ENCODE measurements at regions not wholly inside any gene's neighbourhood (a gene's known extent, or its start where the extent isn't known, plus 50 kb on each side); places are given as distances from the start of the nearest gene placed in this dataset.
A peak's percentile ranks its signal among the peaks of the same experiment; 100 is the strongest.

DNA sequence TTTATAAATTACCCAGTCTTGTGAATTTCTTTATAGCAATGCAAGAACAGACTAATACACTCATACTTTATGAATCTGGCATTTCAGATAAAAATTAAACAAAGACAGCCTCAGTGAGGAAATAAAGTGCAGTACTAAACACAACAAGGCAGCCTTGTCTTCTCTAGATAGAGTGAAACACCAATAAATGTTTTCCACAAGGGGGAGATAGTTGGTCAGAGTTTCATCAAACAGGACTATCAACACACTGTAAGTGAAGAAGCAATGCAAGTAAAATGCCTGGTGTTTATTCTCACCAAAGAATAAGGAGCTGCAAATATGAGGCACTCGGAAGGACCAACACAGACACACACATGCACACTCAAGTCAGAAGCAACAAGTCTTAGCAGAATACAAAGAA, 62.8 kb downstream of the FAM9B start:
- DNase-seq (ENCODE audit: low spot score): peak; percentile 32

- DNase-seq (ENCODE audit: low spot score): no peak
Observed at GRCh38 chrX:8969378-8969777, 64.5 kb downstream of the FAM9B start.

DNA sequence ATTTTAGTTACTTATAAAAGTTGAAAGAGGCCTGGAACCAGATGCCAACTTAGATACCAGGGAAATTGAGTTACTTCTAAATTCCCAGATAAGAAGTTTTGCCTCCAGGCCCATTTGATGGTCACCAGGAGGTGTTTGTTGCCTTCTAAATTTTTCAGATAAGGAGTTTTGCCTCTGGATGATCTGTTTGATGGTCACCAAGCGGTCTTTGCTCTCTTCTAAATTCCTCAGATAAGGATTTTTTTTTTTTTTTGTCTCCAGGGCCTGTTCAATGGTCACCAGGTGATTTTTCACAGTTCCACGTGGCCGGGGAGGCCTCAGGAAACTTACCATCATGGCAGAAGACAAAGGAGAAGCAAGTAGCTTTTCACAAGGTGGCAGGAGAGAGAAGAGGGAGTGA, 66.5 kb downstream of the FAM9B start:
- DNase-seq (ENCODE audit: low spot score): no peak

- DNase-seq (ENCODE audit: low spot score): no peak
Observed at GRCh38 chrX:8960957-8961468, 72.9 kb downstream of the FAM9B start.

GRCh38 chrX:8955511-8955910, 78.4 kb downstream of the FAM9B start:
- peak; percentile 8 for DNase-seq (ENCODE audit: low spot score)

GRCh38 chrX:8946563-8946962, 87.4 kb downstream of the FAM9B start:
- DNase-seq (ENCODE audit: low spot score): no peak

DNA sequence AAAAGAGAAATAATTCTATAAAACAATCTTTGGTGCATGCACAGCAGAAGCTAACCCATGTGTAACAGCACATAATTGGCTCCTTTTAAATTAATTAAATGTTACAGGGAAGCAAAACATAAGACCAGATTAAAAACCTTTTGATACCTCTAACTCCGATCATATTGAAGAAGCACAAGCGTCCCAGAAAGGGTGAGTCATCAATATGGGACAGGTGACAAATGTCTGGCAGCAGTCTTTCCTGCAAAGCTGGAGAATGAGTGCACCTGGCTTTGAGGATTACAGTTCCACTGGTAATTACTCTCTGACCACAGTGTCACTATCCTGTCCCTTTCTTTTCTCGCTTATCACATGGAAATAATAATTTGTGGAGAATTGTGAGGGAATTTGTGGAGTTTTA, 94.6 kb downstream of the FAM9B start:
- peak; percentile 12 for DNase-seq (ENCODE audit: low spot score)

- DNase-seq (ENCODE audit: low spot score): no peak
Observed at GRCh38 chrX:8927701-8928100, 106.2 kb downstream of the FAM9B start.

- DNase-seq (ENCODE audit: low spot score): no peak
Observed at GRCh38 chrX:8927066-8927635, 106.8 kb downstream of the FAM9B start.

DNA sequence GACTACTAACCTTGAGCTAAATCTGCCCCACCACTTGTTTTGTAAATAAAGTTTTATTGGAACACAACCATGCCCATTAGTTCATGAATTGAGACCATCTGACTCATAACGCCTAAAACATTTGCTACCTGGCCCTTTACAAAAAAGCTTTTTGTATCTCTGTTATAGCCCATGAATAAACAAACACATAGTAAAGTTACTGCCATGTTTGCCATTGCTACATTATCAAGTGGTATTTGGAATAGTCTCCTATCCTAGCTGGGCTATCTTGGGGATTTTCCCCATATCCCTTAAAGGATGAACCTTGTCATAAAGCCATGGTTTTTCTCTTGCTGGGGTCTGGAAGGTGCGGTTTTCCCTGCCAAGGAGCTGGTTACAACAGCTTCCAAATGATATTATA, 112.3 kb downstream of the FAM9B start:
- no peak for DNase-seq (ENCODE audit: low spot score)

DNA sequence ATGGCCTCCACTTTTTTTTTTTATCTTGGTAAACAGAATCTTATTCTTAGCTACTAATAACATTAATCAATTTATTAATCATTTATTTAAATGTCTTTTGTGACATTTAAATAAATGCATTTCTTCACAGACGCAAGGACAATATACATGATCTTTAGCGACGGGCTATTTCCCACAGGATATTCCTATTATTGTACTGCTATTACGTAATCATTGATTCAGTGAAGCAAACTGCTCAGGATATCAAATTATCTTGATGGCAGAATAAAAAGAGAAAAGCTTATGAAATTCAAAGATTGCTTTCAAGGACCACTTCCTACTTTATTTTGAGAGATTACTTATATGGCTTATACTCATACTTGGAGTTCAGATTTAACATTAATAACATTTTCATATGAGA, 114.1 kb downstream of the FAM9B start:
- no peak for DNase-seq (ENCODE audit: low spot score)

DNA sequence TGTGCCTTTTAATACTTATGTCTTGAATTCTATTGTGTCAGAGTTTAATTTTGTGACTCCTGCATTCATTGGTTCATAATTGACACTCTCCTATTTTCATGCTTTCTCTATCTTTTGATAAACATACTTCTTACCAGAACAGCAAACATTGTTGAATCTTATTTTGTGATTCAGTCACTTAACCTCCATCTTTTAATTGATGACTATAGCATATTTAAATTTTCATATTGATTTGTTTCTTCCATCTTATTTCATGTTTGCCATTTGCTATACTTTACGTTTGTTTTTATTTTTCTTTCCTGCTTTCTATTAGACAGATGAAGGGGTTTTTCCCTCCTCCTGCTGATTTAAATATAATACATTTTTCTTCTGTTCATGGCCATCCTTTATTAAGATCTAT, 115.5 kb upstream of the FAM9A start:
- no peak for DNase-seq (ENCODE audit: low spot score)

- no peak for DNase-seq (ENCODE audit: low spot score)
Observed at GRCh38 chrX:8914681-8915080, 113.5 kb upstream of the FAM9A start.

- DNase-seq (ENCODE audit: low spot score): peak; percentile 6
Observed at GRCh38 chrX:8913655-8914409, 112.6 kb upstream of the FAM9A start.

GRCh38 chrX:8907688-8908087, 106.5 kb upstream of the FAM9A start:
- DNase-seq (ENCODE audit: low spot score): no peak

DNA sequence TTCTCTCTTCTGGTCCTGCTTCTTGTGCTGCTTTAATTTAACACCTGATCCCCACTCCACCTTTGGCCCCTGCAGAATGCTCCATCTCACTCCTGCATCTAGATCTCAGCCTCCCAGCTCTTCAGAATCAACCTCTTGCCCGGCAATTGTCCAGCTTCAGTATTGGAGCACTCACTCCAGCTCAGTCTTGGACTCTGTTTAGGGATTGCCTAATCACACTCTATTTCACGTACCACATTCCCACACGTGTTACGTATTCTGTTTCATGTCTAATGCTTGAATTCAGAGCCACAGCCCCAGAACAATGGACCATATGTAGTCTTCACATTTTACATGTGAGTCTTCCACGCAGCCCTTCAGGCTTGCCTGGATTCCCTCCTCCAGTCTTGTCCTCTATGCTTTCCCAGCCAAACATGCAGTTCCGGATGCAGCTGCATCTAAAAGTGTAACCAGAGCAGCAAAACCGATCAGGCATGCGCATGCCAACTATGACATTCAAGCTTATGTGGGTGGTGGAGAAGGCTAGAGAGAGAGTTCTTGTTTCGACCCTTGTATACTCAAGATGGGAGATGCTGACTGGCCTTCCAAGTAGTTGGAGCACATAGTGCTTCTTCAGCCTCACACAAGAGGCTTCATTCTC, 105.2 kb upstream of the FAM9A start:
- DNase-seq (ENCODE audit: low spot score): no peak

DNA sequence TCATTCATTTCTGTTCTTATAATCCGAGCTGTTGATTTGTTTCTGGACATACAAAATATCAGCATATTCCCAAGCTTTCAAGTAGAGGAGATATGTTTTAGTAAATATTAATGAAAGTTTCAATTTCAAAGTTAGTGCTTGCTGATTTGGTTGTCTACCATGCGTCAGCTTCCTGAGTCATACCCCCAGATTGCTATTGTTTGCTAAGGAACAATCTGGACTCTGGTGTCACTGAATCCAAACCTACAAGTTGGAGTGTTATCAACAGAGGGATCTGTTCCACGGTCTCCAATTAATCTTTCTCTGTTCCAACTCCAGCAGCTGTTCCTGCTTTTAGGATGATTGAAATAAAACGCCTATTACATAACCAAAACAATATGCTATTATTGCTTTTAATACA, 96.1 kb upstream of the FAM9A start:
- no peak for DNase-seq (ENCODE audit: low spot score)

DNA sequence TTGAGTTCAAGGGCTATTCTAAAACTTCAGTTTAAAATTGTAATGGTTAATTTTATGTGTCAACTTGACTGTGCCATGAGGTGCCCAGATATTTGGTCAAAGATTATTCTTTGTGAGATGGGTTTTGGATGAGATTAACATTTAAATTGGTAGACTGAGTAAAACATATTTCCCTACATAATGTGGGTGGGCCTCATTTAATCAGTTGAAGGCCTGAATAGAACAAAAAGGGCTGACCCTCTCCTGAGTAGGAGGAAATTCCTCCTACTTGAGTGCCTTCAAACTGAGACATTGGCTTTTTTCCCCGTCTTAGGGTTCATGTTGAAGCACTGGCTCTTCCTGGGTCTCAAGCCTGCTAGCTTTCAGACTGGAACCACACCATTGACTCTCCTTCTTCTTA, 89.6 kb upstream of the FAM9A start:
- DNase-seq (ENCODE audit: low spot score): no peak

GRCh38 chrX:8887004-8887403, 85.8 kb upstream of the FAM9A start:
- DNase-seq (ENCODE audit: low spot score): no peak

GRCh38 chrX:8879750-8880149, 78.6 kb upstream of the FAM9A start:
- DNase-seq (ENCODE audit: low spot score): no peak

- peak; percentile 77 for DNase-seq (ENCODE audit: low spot score)
Observed at GRCh38 chrX:8873956-8874355, 72.8 kb upstream of the FAM9A start.

- no peak for DNase-seq (ENCODE audit: low spot score)
Observed at GRCh38 chrX:8873102-8873501, 71.9 kb upstream of the FAM9A start.

DNA sequence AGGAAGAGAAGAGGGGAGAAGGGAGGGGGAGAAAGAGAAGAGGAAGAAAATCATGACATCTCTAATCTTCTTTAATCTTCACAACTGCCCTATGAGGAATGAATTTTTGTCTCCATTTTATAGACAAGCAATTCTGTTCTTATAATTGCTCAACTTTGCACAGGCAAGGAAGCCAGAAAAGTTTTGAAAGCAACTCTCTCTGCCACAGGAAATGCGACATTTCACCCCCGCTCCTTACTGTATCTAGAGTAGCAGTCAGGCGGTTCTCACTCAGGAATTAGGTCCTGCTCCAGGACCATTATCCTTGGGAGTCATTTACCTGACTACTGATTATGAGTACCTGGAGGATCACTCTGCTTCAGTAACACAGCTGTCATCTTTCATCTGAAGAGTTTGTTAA, 69.2 kb upstream of the FAM9A start:
- DNase-seq (ENCODE audit: low spot score): no peak
